AG08395 (cell line): ENCODE measurements at regions not wholly inside any gene's neighbourhood (a gene's known extent, or its start where the extent isn't known, plus 50 kb on each side); places are given as distances from the start of the nearest gene placed in this dataset.

Experiments
- DNase-seq: peaks from one replicate; pipeline ENCODE4 v3.0.0; 2012; ENCODE audit warnings: mixed read lengths, low spot score

GRCh38 chr17:72302735-72303134 lies 181.9 kb downstream of the SOX9 start:
- no peak for DNase-seq

GRCh38 chr17:72303787-72304733 lies 183.2 kb downstream of the SOX9 start:
- DNase-seq: no peak

GRCh38 chr17:72304859-72305258 lies 184.0 kb downstream of the SOX9 start:
- DNase-seq: no peak

- peak; percentile 38 for DNase-seq
These were observed 184.7 kb downstream of the SOX9 start for GRCh38 chr17:72305472-72305871.

- DNase-seq: peak; percentile 48
These were observed 185.2 kb downstream of the SOX9 start for GRCh38 chr17:72306037-72306436.

GRCh38 chr17:72307836-72308235 lies 187.0 kb downstream of the SOX9 start:
- no peak for DNase-seq

- DNase-seq: no peak
These were observed 188.0 kb downstream of the SOX9 start for GRCh38 chr17:72308744-72309385.

- DNase-seq: no peak
These were observed 190.2 kb downstream of the SOX9 start for GRCh38 chr17:72311004-72311403.

GRCh38 chr17:72315122-72315913 lies 194.5 kb downstream of the SOX9 start:
- DNase-seq: no peak

- no peak for DNase-seq
These were observed 197.3 kb downstream of the SOX9 start for GRCh38 chr17:72318131-72318530.

GRCh38 chr17:72321896-72322295 lies 201.1 kb downstream of the SOX9 start:
- no peak for DNase-seq

- no peak for DNase-seq
These were observed 211.5 kb downstream of the SOX9 start for GRCh38 chr17:72332367-72332766.

GRCh38 chr17:72333570-72333969 lies 212.8 kb downstream of the SOX9 start:
- no peak for DNase-seq

GRCh38 chr17:72334205-72334604 lies 213.4 kb downstream of the SOX9 start:
- DNase-seq: peak; percentile 84

- no peak for DNase-seq
These were observed 215.4 kb downstream of the SOX9 start for GRCh38 chr17:72336026-72336803.

- DNase-seq: no peak
These were observed 215.9 kb downstream of the SOX9 start for GRCh38 chr17:72336804-72337070.

- DNase-seq: no peak
These were observed 217.5 kb downstream of the SOX9 start for GRCh38 chr17:72338304-72338703.

GRCh38 chr17:72338847-72339790 lies 218.3 kb downstream of the SOX9 start:
- peak; percentile 92 for DNase-seq

- DNase-seq: no peak
These were observed 220.0 kb downstream of the SOX9 start for GRCh38 chr17:72340836-72341235.

GRCh38 chr17:72342061-72342460 lies 221.2 kb downstream of the SOX9 start:
- no peak for DNase-seq
